HG03064 (cell line): ENCODE measurements at regions not wholly inside any gene's neighbourhood (a gene's known extent, or its start where the extent isn't known, plus 50 kb on each side); places are given as distances from the start of the nearest gene placed in this dataset.

Experiments used
- ATAC-seq: cut with Tn5 transposase; IDR thresholded peaks from one replicate; pipeline ENCODE4 v1.9.1; 2021; ENCODE audit warnings: low read depth; ENCODE audit not compliant: unreplicated experiment

DNA sequence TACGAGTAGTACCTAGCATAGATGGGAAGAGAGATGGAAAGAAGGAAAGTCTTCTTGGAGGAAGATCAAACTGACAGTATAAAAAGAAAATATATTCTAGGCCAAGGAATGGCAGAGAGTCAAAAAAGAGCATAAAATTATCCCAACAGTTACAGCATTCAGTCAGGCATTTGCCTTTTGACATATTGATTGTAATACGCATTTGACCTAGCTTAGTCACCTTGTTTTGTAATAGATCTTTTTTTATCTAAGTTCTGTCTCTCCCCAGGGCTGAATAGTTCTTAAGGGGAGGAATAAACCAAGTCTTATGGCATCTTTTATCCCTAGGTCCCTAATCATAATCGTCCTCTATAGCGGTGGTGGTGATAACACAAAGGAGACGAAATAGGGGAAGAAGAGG lies 657.3 kb upstream of the PIK3C3 start:
- ATAC-seq, result no peak

DNA sequence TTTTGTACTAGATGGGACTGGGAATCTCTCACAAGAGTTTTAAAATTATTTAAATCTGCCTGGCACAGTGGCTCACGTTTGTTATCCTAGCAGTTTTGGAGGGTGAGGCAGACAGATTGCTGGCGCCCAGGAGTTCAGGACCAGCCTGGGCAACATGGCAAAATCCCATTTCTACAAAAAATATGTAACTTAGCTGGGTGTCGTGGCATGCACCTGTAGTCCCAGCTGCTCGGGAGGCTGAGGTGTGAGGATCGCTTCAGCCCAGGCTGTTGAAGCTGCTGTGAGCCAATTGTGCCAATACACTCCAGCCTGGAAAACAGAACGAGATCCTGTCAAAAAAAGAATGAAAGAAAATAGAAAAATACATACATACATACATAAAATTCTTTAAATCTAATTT lies 685.7 kb upstream of the PIK3C3 start:
- no peak for ATAC-seq

DNA sequence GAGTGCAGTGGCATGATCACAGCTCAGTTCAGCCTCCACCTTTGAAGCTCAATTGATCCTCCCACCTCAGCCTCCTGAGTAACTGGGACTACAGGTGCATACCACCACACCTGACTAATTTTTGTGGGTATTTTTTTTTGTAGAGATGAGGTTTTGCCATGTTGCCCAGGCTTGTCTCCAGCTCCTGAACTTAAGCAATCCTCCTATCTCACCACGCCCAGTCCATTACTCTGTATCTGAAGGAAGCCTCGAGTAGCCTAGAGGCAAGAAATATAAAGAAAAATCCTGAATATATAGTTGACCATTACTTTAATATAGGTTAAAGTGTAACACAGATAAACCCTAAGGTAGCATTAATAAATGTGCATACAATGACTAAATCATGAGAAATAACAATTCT lies 686.8 kb upstream of the PIK3C3 start:
- ATAC-seq, result no peak

DNA sequence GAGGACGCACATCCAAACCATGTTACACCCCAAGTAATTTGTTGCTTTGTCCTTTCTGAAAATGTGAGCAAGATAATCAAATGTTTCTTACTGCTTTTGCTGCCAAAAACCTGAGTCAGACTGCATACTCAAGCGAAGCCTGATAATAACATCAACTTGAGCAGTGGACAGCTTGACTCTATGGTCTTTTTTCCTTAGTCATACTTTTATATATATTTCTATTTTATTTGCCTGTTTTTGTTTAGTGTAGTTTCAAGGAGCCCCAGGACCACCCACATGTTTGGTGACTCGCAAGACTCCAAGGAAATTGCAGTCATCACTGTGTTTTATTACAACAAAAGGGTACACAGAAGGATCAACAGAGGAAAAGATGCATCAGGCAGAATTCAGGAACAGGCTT lies 688.4 kb upstream of the PIK3C3 start:
- no peak for ATAC-seq

DNA sequence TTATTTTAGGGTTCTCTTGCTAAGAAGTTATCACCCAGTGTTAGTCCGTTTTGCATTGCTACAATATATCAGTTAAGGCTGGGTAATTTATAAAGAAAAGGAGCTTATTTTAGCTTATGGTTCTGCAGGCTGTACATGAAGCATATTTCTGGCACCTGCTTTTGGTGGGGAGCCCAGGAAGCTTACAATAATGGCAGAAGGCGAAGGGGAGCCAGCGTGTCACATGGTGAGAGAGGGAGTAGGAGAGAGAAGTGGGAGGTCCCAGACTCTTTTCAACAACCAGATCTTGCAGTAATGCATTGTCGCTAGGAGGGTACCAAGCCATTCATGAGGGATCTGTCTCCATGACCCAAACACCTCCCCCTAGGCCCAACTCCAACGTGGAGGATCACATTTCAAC lies 688.8 kb upstream of the PIK3C3 start:
- no peak for ATAC-seq

DNA sequence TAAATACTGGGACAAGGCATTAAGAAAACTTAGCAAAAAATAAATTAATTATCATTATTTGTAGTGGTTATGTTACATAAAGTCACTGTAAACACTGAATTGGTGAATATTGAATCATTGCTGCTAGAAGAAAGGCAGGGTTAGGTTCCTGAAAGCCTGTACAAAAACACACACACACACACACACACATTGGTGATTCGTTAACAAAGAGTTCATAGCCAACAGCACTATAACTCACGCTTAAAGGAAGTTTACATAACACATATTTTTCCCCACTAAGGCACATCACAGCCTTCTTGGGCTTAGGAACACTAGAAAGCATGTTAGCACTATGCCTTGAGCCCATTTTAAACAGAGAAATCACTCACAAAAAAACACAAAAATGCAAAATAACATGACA lies 690.0 kb upstream of the PIK3C3 start:
- no peak for ATAC-seq

DNA sequence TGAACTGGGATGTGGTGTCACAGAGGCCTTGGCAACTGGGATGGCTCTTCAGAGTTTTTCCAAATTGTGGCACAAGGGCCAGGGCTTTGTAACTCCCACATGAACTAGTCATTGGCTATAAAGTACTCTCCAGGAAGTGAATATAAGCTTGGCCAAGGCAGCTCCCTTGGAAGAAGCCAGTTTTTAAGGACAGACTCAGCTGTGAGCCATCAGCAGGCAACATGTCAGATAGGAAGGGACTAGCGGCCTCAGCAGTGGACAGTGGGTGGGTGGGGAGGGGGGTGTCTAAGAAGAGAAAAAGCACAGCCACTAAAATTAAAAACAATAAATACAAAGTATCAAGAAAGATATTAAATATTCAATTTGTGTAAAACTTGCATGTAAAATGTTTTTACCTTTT lies 691.1 kb upstream of the PIK3C3 start:
- ATAC-seq, result no peak

DNA sequence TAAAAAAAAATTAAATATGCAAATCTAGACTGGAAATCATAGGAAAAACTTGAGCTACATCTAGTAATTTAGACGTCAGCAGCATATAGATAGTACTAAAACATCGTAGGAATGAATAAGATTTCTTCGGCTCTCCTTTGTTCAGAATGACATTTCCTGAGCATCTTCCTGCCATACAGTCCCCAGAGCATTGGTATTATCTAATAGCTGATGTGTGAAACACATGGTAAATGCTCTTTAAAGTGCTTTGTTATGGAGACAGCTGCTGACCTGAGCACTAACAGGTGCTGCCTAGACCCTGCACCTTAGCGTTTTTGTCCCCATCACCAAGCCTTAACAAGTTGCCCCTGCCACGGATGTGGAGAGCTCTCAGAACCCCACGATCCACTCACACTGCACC lies 692.3 kb upstream of the PIK3C3 start:
- ATAC-seq, result no peak

DNA sequence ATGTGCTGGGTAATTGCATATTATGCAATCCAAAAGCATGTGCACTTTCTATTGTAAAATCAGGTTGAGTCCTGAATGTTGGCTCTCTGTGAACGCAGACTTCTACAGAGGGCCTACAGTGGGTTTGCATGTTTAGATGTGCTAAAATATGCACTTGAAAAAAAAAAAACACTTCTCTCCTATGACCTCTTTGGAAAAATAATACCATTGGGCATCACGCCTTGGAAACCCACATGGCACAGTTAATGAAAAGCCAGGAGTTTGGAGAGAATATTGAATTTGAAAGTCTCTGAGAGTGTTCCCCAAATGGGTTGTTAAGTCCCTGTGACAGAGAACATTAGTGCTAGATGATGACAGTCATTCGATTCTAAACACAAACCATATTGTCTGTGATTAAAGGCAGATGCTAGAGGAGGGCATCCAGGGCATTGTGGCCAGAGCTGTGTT lies 710.4 kb upstream of the PIK3C3 start:
- ATAC-seq, result no peak

DNA sequence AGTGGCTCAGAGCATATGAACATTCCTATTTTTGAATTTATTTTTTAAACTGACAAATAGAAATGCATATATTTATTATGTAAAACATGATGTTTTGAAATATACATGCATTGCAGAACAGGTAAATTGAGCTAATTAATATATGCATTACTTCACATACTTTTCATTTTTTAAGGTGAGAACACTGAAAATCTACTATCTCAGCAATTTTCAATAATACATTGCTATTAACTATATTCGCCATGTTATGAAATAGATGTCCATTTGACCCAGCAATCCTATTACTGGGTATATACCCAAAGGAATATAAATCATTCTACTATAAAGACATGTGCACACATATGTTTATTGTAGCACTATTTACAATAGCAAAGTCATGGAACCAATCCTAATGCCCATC lies 717.7 kb upstream of the PIK3C3 start:
- no peak for ATAC-seq

DNA sequence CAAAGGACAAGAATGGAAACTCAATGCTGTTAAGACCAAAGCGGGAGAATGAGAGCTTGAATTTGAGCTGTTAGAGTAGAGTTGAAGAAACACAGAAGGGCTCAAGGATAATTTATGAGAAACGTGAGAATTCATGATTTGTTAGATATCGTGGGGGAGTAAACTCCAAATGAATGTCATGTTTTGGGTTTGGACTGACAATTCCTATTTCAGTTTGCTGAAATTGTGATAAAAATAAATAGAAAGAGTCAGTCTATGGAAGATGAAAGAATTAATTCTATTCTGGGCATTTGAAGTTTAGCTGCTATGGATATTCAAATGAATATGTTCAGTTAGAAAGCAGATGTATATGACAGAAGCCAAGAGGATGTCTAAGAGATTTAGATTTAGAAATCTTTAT lies 723.4 kb upstream of the PIK3C3 start:
- ATAC-seq, result no peak

DNA sequence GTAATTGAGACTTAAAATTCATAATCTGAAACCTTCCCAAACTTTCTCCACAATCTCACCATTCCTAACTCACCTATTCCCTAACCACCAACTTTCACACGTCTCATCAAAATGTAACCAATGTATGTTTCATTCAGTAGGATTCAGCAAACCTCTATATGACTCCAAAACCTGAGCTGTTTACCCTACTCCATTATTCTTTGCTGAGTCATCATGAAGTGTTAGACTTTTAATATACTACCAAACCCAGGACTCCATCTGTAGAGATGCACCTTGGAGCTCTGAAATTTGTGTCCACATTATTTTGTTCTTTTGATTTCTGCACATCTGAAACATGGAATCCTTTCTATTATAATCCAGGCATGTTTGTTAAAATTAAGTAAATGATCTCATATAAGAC lies 727.0 kb upstream of the PIK3C3 start:
- ATAC-seq, result no peak

DNA sequence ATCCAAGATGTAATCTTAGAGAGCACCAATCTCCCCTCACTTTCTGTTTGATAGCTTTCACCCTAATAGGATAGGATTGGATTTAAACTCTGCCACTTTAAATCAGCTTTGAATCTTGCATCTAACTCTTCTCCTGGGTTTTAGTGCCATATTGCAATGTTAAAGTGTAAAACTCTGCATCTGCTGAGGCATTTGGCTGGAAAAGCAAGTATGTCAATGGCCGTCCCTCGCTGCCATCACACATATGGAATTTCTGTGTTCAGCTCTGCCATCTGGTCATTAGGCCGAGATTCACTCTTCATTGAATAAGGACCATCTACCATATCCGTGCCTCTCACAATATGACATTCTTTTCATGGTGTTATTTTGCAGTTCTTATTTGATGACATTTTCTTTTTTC lies 728.1 kb upstream of the PIK3C3 start:
- no peak for ATAC-seq

DNA sequence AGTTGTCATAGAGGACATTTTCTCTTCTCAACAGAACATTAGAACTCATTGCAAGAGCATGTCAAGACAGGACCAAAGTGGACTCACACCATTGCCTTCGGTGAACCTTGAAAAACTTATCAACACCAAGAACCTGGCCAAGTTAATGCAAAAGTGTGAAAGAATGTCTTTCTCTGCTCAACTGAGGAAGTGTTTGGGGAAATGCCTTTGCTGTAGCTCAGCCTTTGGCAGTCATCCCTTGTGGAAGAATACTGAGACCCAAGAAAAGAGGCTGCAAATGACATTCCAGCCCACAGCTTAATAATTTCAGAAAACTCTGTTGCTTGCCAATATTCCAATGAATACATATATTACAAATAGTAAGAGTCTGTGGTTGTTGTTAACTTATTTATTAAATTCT lies 728.8 kb upstream of the PIK3C3 start:
- ATAC-seq, result no peak

DNA sequence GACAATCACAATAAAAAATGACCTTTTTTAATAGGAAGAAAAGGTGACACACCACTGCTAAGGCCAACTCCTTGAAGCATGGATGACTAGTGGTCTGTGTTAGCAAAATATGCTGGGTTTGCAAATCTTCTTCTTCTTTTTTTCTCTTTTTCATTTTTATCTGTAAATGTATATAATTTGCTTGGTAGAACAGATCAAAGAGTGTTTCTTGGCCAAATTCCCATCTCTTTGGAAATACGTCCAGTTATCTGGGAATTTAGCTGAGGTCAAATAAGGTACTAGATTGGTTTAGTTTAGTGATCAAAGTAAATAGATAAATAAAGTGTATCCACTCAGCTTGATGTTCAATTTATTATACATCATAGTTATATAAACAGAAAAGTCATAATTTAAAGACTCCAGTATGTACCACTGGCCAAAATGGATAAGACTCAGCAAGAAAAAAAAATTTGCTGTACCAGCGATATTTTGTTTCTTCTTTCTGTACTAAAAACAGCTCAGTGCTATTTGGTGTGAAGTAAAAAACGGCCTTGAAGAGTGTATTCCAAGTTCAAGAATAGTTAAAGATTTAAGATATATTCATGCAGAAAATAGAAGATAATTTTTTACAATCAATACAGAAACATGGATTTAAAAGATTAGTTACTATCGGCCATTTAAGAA lies 738.6 kb upstream of the PIK3C3 start:
- no peak for ATAC-seq

DNA sequence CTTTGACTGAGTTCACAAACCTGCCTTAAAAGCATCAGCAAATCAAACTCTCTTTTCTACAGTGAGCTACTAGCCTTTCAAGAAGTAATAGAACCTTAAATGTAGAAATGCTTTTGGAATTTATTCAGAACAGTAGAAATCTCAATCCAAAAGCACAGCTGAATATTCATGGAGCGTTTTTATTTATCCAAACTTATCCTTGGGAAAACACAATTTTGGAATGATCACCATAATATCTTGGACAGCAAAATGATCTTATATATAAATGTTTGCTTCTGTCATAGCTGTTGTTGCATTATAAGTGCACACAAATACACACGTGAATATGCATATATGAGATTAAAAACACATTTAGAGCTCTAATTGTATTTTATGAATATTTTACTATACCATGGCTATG lies 747.3 kb upstream of the PIK3C3 start:
- ATAC-seq, result no peak

DNA sequence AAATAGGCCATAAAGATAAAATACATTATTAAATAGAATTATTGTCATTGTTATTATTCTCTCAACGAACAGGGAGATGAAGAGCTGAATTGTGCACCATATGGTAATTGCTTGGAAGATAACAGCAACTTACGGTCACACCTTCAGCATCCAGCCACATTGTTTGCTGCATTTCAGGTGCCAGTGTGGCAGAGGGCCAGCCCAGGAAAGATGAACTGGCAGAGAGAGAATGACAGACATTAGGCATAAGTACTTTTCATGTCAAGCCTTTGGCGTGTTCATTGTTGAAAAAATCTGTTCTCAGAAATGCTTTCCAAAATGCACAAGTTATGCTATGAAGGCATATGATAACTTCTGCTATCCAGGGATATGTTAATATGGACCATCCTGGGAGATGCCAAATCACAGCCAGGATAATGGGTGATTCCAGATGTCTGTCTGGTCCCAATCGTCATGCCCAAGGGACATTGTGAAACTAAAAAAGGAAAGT lies 748.6 kb upstream of the PIK3C3 start:
- no peak for ATAC-seq

DNA sequence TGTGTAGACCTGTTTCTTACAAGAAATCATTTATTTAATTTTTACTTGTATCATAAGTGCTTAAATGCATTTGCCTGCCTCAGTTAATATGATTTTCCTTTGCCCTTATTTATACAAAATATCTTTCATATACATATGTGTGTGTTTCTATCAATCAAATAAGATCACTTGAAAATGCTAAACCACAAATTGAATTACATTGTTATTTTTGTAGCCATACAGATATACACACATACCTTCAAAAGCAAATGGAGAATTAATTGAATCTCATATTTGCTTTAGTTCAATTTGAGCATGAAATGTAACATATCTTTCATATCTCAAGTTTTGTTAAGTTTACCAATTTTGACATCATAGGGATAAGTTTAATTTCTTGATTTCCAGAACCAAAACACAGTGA lies 755.8 kb upstream of the PIK3C3 start:
- ATAC-seq, result no peak

DNA sequence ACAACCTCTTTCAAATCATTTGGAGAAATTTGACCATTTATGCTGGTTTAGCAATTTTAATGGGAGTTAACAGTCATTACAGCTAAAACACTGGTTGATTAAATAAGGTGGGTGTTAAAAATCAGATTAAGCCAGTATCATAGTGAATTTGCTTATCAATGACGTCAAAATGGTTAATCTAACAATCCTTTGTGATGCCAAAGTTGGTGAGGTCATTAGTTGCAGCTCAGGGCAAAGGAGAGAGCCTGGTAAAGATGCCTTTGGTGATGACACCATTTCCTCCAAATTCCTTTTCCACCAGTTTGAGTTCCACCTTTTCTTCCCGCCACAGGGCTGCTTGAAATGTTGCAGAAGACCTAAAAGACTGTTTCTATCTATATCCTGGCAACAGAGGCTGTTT lies 757.1 kb upstream of the PIK3C3 start:
- ATAC-seq, result no peak

DNA sequence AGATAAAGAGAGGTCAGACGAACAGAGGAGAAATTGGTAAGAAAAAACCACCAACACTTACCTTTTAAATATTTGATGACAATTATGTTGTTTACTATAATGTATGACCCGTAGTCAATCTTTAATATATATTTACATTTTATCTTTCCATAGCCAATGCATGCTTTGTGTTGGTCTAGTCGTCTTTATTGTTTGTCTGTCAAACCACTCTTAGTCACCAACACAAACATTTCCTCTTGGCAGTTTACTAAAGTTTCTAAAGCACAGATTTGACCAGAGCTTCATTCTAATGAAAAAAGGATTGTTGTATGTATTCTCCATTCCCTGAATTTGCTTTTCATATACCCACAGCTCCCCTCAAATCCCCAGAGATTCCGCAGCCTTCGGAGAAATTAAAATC lies 784.7 kb upstream of the PIK3C3 start:
- ATAC-seq, result no peak

DNA sequence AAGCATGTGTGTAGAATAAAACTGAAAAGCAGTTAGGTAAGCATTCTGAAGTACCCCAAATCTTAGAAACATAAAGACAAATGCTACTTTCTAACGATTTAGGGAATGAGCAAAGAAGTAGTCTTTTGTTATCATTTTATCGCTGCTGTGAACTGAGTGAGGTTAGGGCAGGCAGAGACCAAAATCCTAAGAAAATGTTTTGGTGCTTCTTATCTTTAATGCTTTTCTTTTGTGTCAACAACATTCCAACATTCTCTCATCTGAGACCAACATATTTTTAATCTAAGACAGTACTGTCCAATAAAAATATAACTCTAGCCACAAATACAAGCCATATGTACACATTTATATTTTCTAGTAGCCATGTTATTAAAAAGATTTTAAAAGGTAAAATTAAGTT lies 789.4 kb upstream of the PIK3C3 start:
- no peak for ATAC-seq

DNA sequence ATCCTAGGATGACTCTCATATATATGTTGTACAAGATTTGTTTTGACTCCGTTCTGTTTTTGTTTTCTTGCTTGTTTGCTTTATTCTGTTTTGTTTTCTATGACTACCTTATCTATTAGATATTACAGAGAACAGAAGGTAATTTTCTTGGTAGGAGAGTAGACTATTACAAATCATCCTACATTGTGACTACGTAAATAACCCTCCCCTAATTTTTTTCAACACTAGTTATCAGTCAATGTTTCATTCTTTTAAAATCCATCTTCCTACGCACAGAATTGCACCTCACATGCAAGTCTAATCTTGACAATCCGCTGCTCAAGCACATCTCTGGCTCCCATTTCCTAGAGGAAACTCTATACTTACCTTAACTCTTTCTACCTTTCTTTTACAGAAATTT lies 792.3 kb upstream of the PIK3C3 start:
- ATAC-seq, result no peak

DNA sequence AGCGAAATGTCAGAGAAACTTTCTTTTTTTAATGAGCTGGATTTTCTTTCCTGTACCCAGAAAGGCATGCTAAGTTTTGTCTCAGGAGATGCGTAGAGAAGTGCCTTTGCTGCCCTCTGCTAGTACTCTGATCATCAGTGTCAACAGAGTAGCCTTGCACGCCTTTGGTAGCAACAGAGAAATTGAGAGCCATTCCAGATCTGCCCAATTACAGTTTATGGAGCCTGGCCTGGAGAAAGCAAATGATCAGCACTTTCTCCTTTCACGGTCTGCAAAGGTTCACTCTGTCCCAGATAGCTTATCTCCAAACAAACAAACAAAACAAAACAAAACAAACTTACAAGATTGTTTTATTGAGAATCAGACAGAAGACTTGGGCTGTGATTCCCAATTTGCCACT lies 792.8 kb upstream of the PIK3C3 start:
- no peak for ATAC-seq
